ENCODE measurements at regions not wholly inside any gene's neighbourhood (a gene's known extent, or its start where the extent isn't known, plus 50 kb on each side); places are given as distances from the start of the nearest gene placed in this dataset.

GRCh38 chr1:172863031-172863430 lies 187.7 kb downstream of the TNFSF18 start:
- Histone ChIP-seq H3K4me3 (ENCODE audit: low read depth, low read length) (no peak overlapping the region), H3K79me2 (ENCODE audit: control insufficient read depth, insufficient read depth, low read length, unreplicated experiment) (no peaks in the 10 kb centered on the region), H3K4me1 (ENCODE audit: control insufficient read depth, insufficient read depth, low read length, unreplicated experiment) (peaks cover 12% of the 10 kb centered on the region), H3K27ac (ENCODE audit: low read depth, low read length) (no peak overlapping the region), H3K27me3 (ENCODE audit: insufficient read depth, low read length) (no peaks in the 10 kb centered on the region), H3K36me3 (ENCODE audit: insufficient read depth, low read length) (no peaks in the 10 kb centered on the region), H2AFZ (ENCODE audit: low read length, unreplicated experiment) (no peak overlapping the region)

GRCh38 chr1:172867216-172867818 lies 183.4 kb downstream of the TNFSF18 start:
- H3K27ac ChIP-seq (ENCODE audit: low read depth, low read length) = no peak overlapping the region
- peaks cover 13% of the 10 kb centered on the region for H3K4me1 ChIP-seq (ENCODE audit: control insufficient read depth, insufficient read depth, low read length, unreplicated experiment)
- no peak overlapping the region for H2AFZ ChIP-seq (ENCODE audit: low read length, unreplicated experiment)
- H3K27me3 ChIP-seq (ENCODE audit: insufficient read depth, low read length) = no peaks in the 10 kb centered on the region
- no peaks in the 10 kb centered on the region for H3K79me2 ChIP-seq (ENCODE audit: control insufficient read depth, insufficient read depth, low read length, unreplicated experiment)
- H3K4me3 ChIP-seq (ENCODE audit: low read depth, low read length) = no peak overlapping the region
- H3K36me3 ChIP-seq (ENCODE audit: insufficient read depth, low read length) = no peaks in the 10 kb centered on the region

- H3K36me3 ChIP-seq (ENCODE audit: insufficient read depth, low read length) = no peaks in the 10 kb centered on the region
- no peaks in the 10 kb centered on the region for H3K79me2 ChIP-seq (ENCODE audit: control insufficient read depth, insufficient read depth, low read length, unreplicated experiment)
- no peaks in the 10 kb centered on the region for H3K27me3 ChIP-seq (ENCODE audit: insufficient read depth, low read length)
- H3K27ac ChIP-seq (ENCODE audit: low read depth, low read length) = no peak overlapping the region
- no peak overlapping the region for H3K4me3 ChIP-seq (ENCODE audit: low read depth, low read length)
- peaks cover 17% of the 10 kb centered on the region for H3K4me1 ChIP-seq (ENCODE audit: control insufficient read depth, insufficient read depth, low read length, unreplicated experiment)
- H2AFZ ChIP-seq (ENCODE audit: low read length, unreplicated experiment) = no peak overlapping the region
Observed at GRCh38 chr1:172870901-172871606, 179.7 kb downstream of the TNFSF18 start.

DNA sequence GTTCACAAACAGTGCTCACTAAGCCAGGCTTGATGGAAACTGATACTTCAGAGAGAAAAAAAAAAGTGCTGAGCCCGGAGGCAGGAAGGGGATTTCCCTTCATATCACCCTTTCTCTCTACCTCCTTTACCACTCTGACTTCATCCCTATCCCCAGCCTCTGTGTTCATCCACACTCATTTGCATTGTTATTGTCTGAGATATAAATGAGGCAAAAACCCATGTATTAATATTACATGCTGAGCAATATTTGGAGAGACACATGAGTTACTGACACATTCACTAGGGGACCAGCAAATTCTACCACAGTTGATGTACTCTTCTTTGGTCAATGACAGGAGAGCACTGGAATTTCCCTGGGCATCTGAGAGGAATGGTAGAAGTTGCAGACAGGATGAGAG lies 175.8 kb downstream of the TNFSF18 start:
- Histone ChIP-seq H3K4me1 (ENCODE audit: control insufficient read depth, insufficient read depth, low read length, unreplicated experiment) (peaks cover 17% of the 10 kb centered on the region), H3K27ac (ENCODE audit: low read depth, low read length) (no peak overlapping the region), H3K4me3 (ENCODE audit: low read depth, low read length) (no peak overlapping the region), H3K36me3 (ENCODE audit: insufficient read depth, low read length) (no peaks in the 10 kb centered on the region), H2AFZ (ENCODE audit: low read length, unreplicated experiment) (no peak overlapping the region), H3K79me2 (ENCODE audit: control insufficient read depth, insufficient read depth, low read length, unreplicated experiment) (no peaks in the 10 kb centered on the region), H3K27me3 (ENCODE audit: insufficient read depth, low read length) (no peaks in the 10 kb centered on the region)

DNA sequence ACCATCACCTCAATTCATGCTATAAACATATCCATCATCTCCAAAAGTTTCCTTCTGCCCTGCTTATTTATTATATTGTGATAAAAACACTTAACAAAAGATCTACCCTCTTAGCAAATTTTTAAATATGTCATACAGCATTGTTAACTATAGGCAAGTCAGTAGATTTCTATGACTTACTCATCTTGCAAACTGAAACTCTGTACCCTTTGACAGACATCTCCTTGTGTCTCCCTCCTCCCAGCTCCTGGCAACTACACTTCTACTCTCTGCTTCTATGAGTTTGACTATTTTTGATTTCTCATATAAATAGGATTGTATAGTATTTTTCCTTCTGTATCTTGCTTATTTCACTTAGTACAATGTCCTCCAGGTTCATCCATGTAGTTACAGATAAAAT lies 174.8 kb downstream of the TNFSF18 start:
- H3K4me3 ChIP-seq (ENCODE audit: low read depth, low read length) = no peak overlapping the region
- no peaks in the 10 kb centered on the region for H3K27me3 ChIP-seq (ENCODE audit: insufficient read depth, low read length)
- H3K27ac ChIP-seq (ENCODE audit: low read depth, low read length) = no peak overlapping the region
- H3K79me2 ChIP-seq (ENCODE audit: control insufficient read depth, insufficient read depth, low read length, unreplicated experiment) = no peaks in the 10 kb centered on the region
- H2AFZ ChIP-seq (ENCODE audit: low read length, unreplicated experiment) = no peak overlapping the region
- H3K4me1 ChIP-seq (ENCODE audit: control insufficient read depth, insufficient read depth, low read length, unreplicated experiment) = peaks cover 15% of the 10 kb centered on the region
- no peaks in the 10 kb centered on the region for H3K36me3 ChIP-seq (ENCODE audit: insufficient read depth, low read length)

- Histone ChIP-seq H3K27me3 (ENCODE audit: insufficient read depth, low read length) (no peaks in the 10 kb centered on the region), H3K36me3 (ENCODE audit: insufficient read depth, low read length) (no peaks in the 10 kb centered on the region), H3K4me1 (ENCODE audit: control insufficient read depth, insufficient read depth, low read length, unreplicated experiment) (peaks cover 45% of the 10 kb centered on the region), H3K27ac (ENCODE audit: low read depth, low read length) (no peak overlapping the region), H3K79me2 (ENCODE audit: control insufficient read depth, insufficient read depth, low read length, unreplicated experiment) (no peaks in the 10 kb centered on the region), H2AFZ (ENCODE audit: low read length, unreplicated experiment) (no peak overlapping the region), H3K4me3 (ENCODE audit: low read depth, low read length) (no peak overlapping the region)
Observed at GRCh38 chr1:172882385-172882784, 168.4 kb downstream of the TNFSF18 start.

DNA sequence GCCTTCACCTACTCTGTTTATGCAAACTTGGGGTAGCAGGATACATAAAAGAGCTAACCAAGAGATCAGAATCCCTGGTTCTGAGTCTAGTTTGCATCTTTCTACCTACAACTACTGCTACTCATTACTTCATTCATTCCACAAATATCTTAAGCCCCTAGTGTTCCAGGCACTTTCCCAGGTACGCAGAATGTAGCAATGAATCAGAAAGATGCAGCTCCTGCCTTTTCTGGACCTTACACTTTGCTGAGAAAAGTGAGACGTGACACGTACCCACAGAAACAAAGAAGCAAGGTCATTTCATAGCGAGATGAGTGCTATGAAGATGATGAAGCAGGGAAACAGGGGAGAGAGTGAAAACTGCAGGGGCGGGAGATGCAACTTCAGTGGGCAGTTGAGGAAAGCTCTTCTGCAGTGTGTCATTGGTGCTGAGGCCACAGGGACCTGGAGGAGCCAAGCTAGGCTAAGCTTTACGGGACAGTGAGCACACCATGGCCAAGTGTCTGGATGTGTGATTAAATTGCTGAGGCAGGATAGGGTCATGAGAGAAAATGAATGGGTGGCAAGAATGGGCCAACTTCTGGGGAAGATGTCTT lies 167.9 kb downstream of the TNFSF18 start:
- H3K27me3 ChIP-seq (ENCODE audit: insufficient read depth, low read length) = no peaks in the 10 kb centered on the region
- H2AFZ ChIP-seq (ENCODE audit: low read length, unreplicated experiment) = peak overlapping the region; percentile 73
- H3K4me1 ChIP-seq (ENCODE audit: control insufficient read depth, insufficient read depth, low read length, unreplicated experiment) = peaks cover 45% of the 10 kb centered on the region
- no peaks in the 10 kb centered on the region for H3K36me3 ChIP-seq (ENCODE audit: insufficient read depth, low read length)
- no peaks in the 10 kb centered on the region for H3K79me2 ChIP-seq (ENCODE audit: control insufficient read depth, insufficient read depth, low read length, unreplicated experiment)
- H3K4me3 ChIP-seq (ENCODE audit: low read depth, low read length) = peak overlapping the region; percentile 34; the same call in 1 of the 2 replicates
- H3K27ac ChIP-seq (ENCODE audit: low read depth, low read length) = peak overlapping the region; percentile 82

- H3K27me3 ChIP-seq (ENCODE audit: insufficient read depth, low read length) = no peaks in the 10 kb centered on the region
Observed at GRCh38 chr1:172883387-172883791, 167.4 kb downstream of the TNFSF18 start.

GRCh38 chr1:172883844-172884243 lies 166.9 kb downstream of the TNFSF18 start:
- Histone ChIP-seq H3K36me3 (ENCODE audit: insufficient read depth, low read length) (no peaks in the 10 kb centered on the region), H3K79me2 (ENCODE audit: control insufficient read depth, insufficient read depth, low read length, unreplicated experiment) (no peaks in the 10 kb centered on the region), H3K27ac (ENCODE audit: low read depth, low read length) (peak overlapping the region; percentile 82), H3K4me1 (ENCODE audit: control insufficient read depth, insufficient read depth, low read length, unreplicated experiment) (peaks cover 45% of the 10 kb centered on the region), H3K27me3 (ENCODE audit: insufficient read depth, low read length) (no peaks in the 10 kb centered on the region), H3K4me3 (ENCODE audit: low read depth, low read length) (peak overlapping the region; percentile 34; the same call in 1 of the 2 replicates), H2AFZ (ENCODE audit: low read length, unreplicated experiment) (peak overlapping the region; percentile 73)

More at GRCh38 chr1:172883387-172883791, 167.4 kb downstream of the TNFSF18 start:
- H3K4me1 ChIP-seq (ENCODE audit: control insufficient read depth, insufficient read depth, low read length, unreplicated experiment) = peaks cover 45% of the 10 kb centered on the region
- no peaks in the 10 kb centered on the region for H3K79me2 ChIP-seq (ENCODE audit: control insufficient read depth, insufficient read depth, low read length, unreplicated experiment)
- H2AFZ ChIP-seq (ENCODE audit: low read length, unreplicated experiment) = peak overlapping the region; percentile 73
- peak overlapping the region; percentile 82 for H3K27ac ChIP-seq (ENCODE audit: low read depth, low read length)
- H3K36me3 ChIP-seq (ENCODE audit: insufficient read depth, low read length) = no peaks in the 10 kb centered on the region
- H3K4me3 ChIP-seq (ENCODE audit: low read depth, low read length) = peak overlapping the region; percentile 34; the same call in 1 of the 2 replicates

DNA sequence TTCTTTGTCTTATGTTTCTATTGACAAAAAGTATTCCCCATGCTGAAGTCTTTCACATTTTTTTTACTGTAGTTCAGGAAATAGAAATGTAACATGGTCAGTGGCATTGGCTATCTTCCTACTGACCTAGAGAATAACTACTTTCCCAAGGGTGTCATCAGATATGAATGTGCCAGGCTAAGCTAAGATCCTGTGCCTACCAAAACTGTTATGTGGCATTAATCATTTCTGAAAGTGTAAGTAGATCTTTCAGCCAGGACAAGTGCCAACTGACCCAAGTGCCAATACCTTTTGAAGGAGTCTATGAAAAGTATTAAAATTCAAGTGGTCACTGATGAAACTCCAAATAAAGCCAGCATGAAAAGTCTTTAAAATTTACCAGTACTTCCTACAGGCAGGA lies 165.3 kb downstream of the TNFSF18 start:
- no peak overlapping the region; the same call in 1 of the 2 replicates for H3K4me3 ChIP-seq (ENCODE audit: low read depth, low read length)
- H3K79me2 ChIP-seq (ENCODE audit: control insufficient read depth, insufficient read depth, low read length, unreplicated experiment) = no peaks in the 10 kb centered on the region
- H3K36me3 ChIP-seq (ENCODE audit: insufficient read depth, low read length) = no peaks in the 10 kb centered on the region
- peaks cover 45% of the 10 kb centered on the region for H3K4me1 ChIP-seq (ENCODE audit: control insufficient read depth, insufficient read depth, low read length, unreplicated experiment)
- peak overlapping the region; percentile 82 for H3K27ac ChIP-seq (ENCODE audit: low read depth, low read length)
- H3K27me3 ChIP-seq (ENCODE audit: insufficient read depth, low read length) = no peaks in the 10 kb centered on the region
- no peak overlapping the region for H2AFZ ChIP-seq (ENCODE audit: low read length, unreplicated experiment)
